SK-N-SH treated with all-trans-retinoic acid at 6 μM for 48 hours (cell line): ENCODE measurements at regions not wholly inside any gene's neighbourhood (a gene's known extent, or its start where the extent isn't known, plus 50 kb on each side); places are given as distances from the start of the nearest gene placed in this dataset.

Source experiments
- ATAC-seq: fragments of 200-7000 bp; cut with Tn5 transposase; 3 replicates; pipeline ENCODE4 v1.9.1; 2020; ENCODE audit warnings: mild to moderate bottlenecking, moderate library complexity
- ARNTL ChIP-seq: fragments of 450-650 bp; formaldehyde crosslinking; IDR thresholded peaks from 2 replicates; pipeline ENCODE4 v1.5.0; 2020; ENCODE audit warnings: low read depth, mild to moderate bottlenecking, moderate library complexity, borderline replicate concordance
- BACH2 ChIP-seq: fragments of 250-450 bp; sonication (Bioruptor Pico); IDR thresholded peaks from 2 replicates; pipeline ENCODE4 v1.9.0; 2021; ENCODE audit warnings: mild to moderate bottlenecking, borderline replicate concordance
- CREB5 ChIP-seq: fragments of 250-450 bp; sonication (Bioruptor Pico); IDR thresholded peaks from 2 replicates; pipeline ENCODE4 v1.5.1; 2020; ENCODE audit warnings: low read depth, mild to moderate bottlenecking, moderate library complexity
- CSDC2 ChIP-seq: fragments of 250-450 bp; sonication (Bioruptor Pico); IDR thresholded peaks from 2 replicates; pipeline ENCODE4 v1.5.0; 2020; ENCODE audit warnings: mild to moderate bottlenecking, moderate library complexity
- ESRRG ChIP-seq: fragments of 250-450 bp; sonication (Bioruptor Pico); IDR thresholded peaks from 2 replicates; pipeline ENCODE4 v1.6.1; 2021; ENCODE audit warnings: mild to moderate bottlenecking
- GLIS3 ChIP-seq: fragments of 250-450 bp; sonication (Bioruptor Pico); IDR thresholded peaks from 2 replicates; pipeline ENCODE4 v1.5.0; 2020; ENCODE audit warnings: mild to moderate bottlenecking, moderate library complexity
- ISL1 ChIP-seq: fragments of 250-450 bp; sonication (Bioruptor Pico); IDR thresholded peaks from 2 replicates; pipeline ENCODE4 v2.1.2; 2022; ENCODE audit warnings: mild to moderate bottlenecking, moderate library complexity
- OSR1 ChIP-seq: fragments of 250-450 bp; sonication (Bioruptor Pico); IDR thresholded peaks from 2 replicates; pipeline ENCODE4 v1.8.0; 2022; ENCODE audit warnings: moderate library complexity, mild to moderate bottlenecking, inconsistent platforms
- POU6F1 ChIP-seq: fragments of 250-450 bp; sonication (Bioruptor Pico); IDR thresholded peaks from 2 replicates; pipeline ENCODE4 v1.8.0; 2021; ENCODE audit warnings: low read depth, mild to moderate bottlenecking, moderate library complexity, borderline replicate concordance
- PPARA ChIP-seq: fragments of 250-450 bp; sonication (Bioruptor Pico); IDR thresholded peaks from 2 replicates; pipeline ENCODE4 v1.5.0; 2020; ENCODE audit warnings: mild to moderate bottlenecking, borderline replicate concordance
- RARB ChIP-seq: fragments of 250-450 bp; sonication (Bioruptor Pico); IDR thresholded peaks from 2 replicates; pipeline ENCODE4 v1.8.0; 2021; ENCODE audit warnings: mild to moderate bottlenecking, moderate library complexity
- SNAI2 ChIP-seq: fragments of 250-450 bp; sonication (Bioruptor Pico); IDR thresholded peaks from 2 replicates; pipeline ENCODE4 v1.5.0; 2020; ENCODE audit warnings: mild to moderate bottlenecking, moderate library complexity
- TOX ChIP-seq: fragments of 250-450 bp; sonication (Bioruptor Pico); IDR thresholded peaks from 2 replicates; pipeline ENCODE4 v1.8.0; 2021; ENCODE audit warnings: mild to moderate bottlenecking, moderate library complexity, borderline replicate concordance
- TSHZ2 ChIP-seq: fragments of 250-450 bp; sonication (Bioruptor Pico); IDR thresholded peaks from 2 replicates; pipeline ENCODE4 v1.5.0; 2020; ENCODE audit warnings: mild to moderate bottlenecking, moderate library complexity
- ZC3H10 ChIP-seq: fragments of 250-450 bp; sonication (Bioruptor Pico); IDR thresholded peaks from 2 replicates; pipeline ENCODE4 v1.5.1; 2021; ENCODE audit warnings: mild to moderate bottlenecking, moderate library complexity
- ZFP3 ChIP-seq: fragments of 250-450 bp; sonication (Bioruptor Pico); IDR thresholded peaks from 2 replicates; pipeline ENCODE4 v1.5.0; 2020; ENCODE audit warnings: mild to moderate bottlenecking, moderate library complexity
- ZFP30 ChIP-seq: fragments of 450-650 bp; formaldehyde crosslinking; IDR thresholded peaks from 2 replicates; pipeline ENCODE4 v1.5.0; 2022; ENCODE audit warnings: mild to moderate bottlenecking, moderate library complexity
- ZNF565 ChIP-seq: fragments of 450-650 bp; formaldehyde crosslinking; conservative IDR thresholded peaks from 2 replicates; pipeline ENCODE4 v1.5.0; 2020; ENCODE audit warnings: low read depth, mild to moderate bottlenecking, moderate library complexity
- ZNF70 ChIP-seq: fragments of 450-650 bp; formaldehyde crosslinking; IDR thresholded peaks from 2 replicates; pipeline ENCODE4 v1.5.0; 2020; ENCODE audit warnings: mild to moderate bottlenecking, moderate library complexity
- ZNF8 ChIP-seq: fragments of 450-650 bp; formaldehyde crosslinking; IDR thresholded peaks from 2 replicates; pipeline ENCODE4 v1.5.0; 2020; ENCODE audit warnings: mild to moderate bottlenecking, moderate library complexity
- TF ChIP-seq, protein P1 (sequence below): fragments of 250-450 bp; sonication (Bioruptor Pico); IDR thresholded peaks from 2 replicates; pipeline ENCODE4 v1.8.0; 2020; ENCODE audit warnings: mild to moderate bottlenecking, moderate library complexity, borderline replicate concordance
- TF ChIP-seq, protein P2 (sequence below): fragments of 250-450 bp; sonication (Bioruptor Pico); IDR thresholded peaks from 2 replicates; pipeline ENCODE4 v1.5.1; 2021; ENCODE audit warnings: mild to moderate bottlenecking, moderate library complexity

DNA sequence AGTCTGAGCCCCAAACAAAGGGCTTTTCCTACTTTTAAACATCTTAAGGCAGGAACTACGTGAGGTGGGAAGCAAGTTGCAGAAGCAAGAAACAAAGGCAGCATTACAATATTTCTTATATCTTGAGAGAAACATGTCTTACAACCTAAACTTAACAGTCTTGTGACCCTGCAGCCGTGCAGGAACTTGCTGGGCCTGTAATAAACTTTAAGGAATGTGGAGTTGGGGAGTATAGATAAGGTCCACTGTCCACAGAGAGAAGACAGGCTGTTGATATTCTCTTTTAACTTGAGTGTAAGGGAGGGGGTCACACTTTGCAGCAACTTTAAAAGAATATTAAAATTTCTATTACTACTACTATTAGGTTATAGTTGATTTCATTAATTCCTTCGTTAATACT is 214.6 kb upstream of the HTR2A start (continued):
- no peak for TF ChIP-seq TSHZ2 (CRISPR knock-in tag)
- no peak for TF ChIP-seq ZNF8 (CRISPR knock-in tag)

DNA sequence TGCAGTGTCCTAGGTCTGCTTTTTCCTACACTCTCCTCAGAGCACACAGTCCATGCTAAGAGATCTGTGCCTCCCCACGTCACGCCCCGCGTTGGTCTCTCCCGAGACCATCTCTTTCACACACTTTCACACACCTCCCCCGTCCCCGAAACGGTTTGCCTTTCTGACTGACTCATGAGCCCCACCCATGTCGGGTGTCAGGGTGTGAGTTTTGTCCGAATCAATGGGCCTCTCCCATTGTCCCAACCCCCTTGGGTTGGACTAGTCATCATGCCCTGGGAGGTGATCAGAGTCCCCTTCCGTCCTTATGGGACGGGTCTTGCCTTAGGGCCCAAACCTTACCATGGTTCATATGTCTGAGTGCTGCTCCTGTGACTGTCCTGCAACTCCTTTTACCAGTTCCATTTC is 214.0 kb upstream of the HTR2A start:
- TF ChIP-seq ZFP30 = no peak
- no peak for TF ChIP-seq ZNF565 (CRISPR knock-in tag)
- TF ChIP-seq BACH2 (CRISPR knock-in tag) = no peak
- TF ChIP-seq OSR1 (CRISPR knock-in tag) = no peak
- TF ChIP-seq ISL1 (CRISPR knock-in tag) = no peak
- no peak for TF ChIP-seq CSDC2 (CRISPR knock-in tag)
- TF ChIP-seq CREB5 = no peak
- TF ChIP-seq ZC3H10 = no peak
- TF ChIP-seq TSHZ2 (CRISPR knock-in tag) = no peak
- no peak for TF ChIP-seq GLIS3
- TF ChIP-seq ZFP3 (CRISPR knock-in tag) = no peak
- TF ChIP-seq, protein P1, sequence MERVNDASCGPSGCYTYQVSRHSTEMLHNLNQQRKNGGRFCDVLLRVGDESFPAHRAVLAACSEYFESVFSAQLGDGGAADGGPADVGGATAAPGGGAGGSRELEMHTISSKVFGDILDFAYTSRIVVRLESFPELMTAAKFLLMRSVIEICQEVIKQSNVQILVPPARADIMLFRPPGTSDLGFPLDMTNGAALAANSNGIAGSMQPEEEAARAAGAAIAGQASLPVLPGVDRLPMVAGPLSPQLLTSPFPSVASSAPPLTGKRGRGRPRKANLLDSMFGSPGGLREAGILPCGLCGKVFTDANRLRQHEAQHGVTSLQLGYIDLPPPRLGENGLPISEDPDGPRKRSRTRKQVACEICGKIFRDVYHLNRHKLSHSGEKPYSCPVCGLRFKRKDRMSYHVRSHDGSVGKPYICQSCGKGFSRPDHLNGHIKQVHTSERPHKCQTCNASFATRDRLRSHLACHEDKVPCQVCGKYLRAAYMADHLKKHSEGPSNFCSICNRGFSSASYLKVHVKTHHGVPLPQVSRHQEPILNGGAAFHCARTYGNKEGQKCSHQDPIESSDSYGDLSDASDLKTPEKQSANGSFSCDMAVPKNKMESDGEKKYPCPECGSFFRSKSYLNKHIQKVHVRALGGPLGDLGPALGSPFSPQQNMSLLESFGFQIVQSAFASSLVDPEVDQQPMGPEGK (CRISPR knock-in tag) = no peak
- ATAC-seq = no peak

DNA sequence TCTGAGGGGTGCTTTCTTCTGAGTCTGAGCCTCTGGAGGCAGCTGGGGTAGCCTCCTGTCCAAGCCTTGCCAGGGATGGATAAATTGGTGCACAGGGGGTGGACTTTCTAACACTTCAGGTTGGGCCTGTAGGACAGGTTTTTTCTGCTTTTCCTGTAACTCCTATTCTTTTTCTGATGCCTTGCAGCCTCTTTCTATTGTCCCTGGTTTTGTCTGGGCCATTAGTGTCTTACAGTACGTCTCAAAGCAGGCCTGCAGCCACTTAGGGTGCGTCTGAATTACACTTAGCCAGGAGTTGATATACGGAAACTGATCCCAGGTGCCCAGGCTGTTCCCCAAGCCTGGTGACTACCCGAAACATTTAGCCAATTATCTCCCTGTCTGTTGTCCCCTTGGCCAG is 213.3 kb upstream of the HTR2A start:
- no peak for ATAC-seq
- TF ChIP-seq ZNF70 (no peak), BACH2 (CRISPR knock-in tag) (no peak), ZFP30 (no peak), ESRRG (no peak), SNAI2 (CRISPR knock-in tag) (no peak), ZNF8 (CRISPR knock-in tag) (no peak), PPARA (CRISPR knock-in tag) (no peak), ARNTL (CRISPR knock-in tag) (no peak), ZC3H10 (no peak), RARB (CRISPR knock-in tag) (no peak), OSR1 (CRISPR knock-in tag) (no peak), ZNF565 (CRISPR knock-in tag) (no peak), ISL1 (CRISPR knock-in tag) (no peak), POU6F1 (CRISPR knock-in tag) (no peak), TOX (CRISPR knock-in tag) (no peak)
- TF ChIP-seq, protein P2, sequence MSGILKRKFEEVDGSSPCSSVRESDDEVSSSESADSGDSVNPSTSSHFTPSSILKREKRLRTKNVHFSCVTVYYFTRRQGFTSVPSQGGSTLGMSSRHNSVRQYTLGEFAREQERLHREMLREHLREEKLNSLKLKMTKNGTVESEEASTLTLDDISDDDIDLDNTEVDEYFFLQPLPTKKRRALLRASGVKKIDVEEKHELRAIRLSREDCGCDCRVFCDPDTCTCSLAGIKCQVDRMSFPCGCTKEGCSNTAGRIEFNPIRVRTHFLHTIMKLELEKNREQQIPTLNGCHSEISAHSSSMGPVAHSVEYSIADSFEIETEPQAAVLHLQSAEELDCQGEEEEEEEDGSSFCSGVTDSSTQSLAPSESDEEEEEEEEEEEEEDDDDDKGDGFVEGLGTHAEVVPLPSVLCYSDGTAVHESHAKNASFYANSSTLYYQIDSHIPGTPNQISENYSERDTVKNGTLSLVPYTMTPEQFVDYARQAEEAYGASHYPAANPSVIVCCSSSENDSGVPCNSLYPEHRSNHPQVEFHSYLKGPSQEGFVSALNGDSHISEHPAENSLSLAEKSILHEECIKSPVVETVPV (CRISPR knock-in tag) = no peak
- TF ChIP-seq, all 23 proteins: peak for 0
